SK-N-SH (cell line): ENCODE measurements at regions not wholly inside any gene's neighbourhood (a gene's known extent, or its start where the extent isn't known, plus 50 kb on each side); places are given as distances from the start of the nearest gene placed in this dataset.

Experiments used
- CTCF ChIA-PET: fragments of 300-600, 350-600 bp; formaldehyde crosslinking; extraction: SDS; loops from one replicate; lab custom pipeline; 2021; lab: Yijun Ruan, JAX
- POLR2A ChIA-PET: fragments of 350-600 bp; sonication (Branson Sonifier 250); formaldehyde crosslinking; extraction: SDS; loops from one replicate; lab custom pipeline; 2020; ENCODE audit warnings: antibody characterized with exemption, inconsistent platforms; lab: Yijun Ruan, JAX
- DNase-seq: peaks from one replicate; pipeline ENCODE4 v3.0.0; 2012
- H2AFZ ChIP-seq: fragments of 200-600 bp; sonication (generic); 2 replicates; pipeline ENCODE4 v1.8.1; 2016; ENCODE audit warnings: antibody characterized with exemption, mild to moderate bottlenecking, low read depth
- H3F3A ChIP-seq: fragments of 200-600 bp; sonication (generic); replicated peaks from 2 replicates; pipeline ENCODE3; 2016; ENCODE audit warnings: antibody characterized with exemption, mild to moderate bottlenecking; ENCODE audit not compliant: insufficient read depth
- H3K27ac ChIP-seq, 2 experiments: fragments of 200-500 bp in 1 of 2; fragments of 200-600 bp in 1 of 2; sonication (Bioruptor generic) in 1 of 2; sonication (generic), shearing (Covaris generic) in 1 of 2; 2 replicates each; pipeline versions ENCODE4 v1.5.1 to v1.6.1; 2014 to 2016; ENCODE audit warnings: low read depth in 2 of 2, inconsistent platforms in 1 of 2, low read length in 1 of 2, mild to moderate bottlenecking in 1 of 2, mixed read lengths in 1 of 2
- H3K27me3 ChIP-seq: fragments of 200-600 bp; sonication (generic), shearing (Covaris generic); 2 replicates; pipeline ENCODE4 v1.6.1; 2016; ENCODE audit warnings: mixed run types; ENCODE audit not compliant: insufficient read depth
- H3K36me3 ChIP-seq, 2 experiments: fragments of 200-500 bp in 1 of 2; fragments of 200-600 bp in 1 of 2; sonication (Bioruptor generic) in 1 of 2; sonication (generic) in 1 of 2; replicated peaks in 1 of 2; 2 replicates each; pipeline versions ENCODE3 to v1.5.1; 2014 to 2016; ENCODE audit warnings: low read length in 1 of 2, mild to moderate bottlenecking in 1 of 2; ENCODE audit not compliant: insufficient read depth in 2 of 2, control insufficient read depth in 1 of 2
- H3K4me1 ChIP-seq, 2 experiments: fragments of 200-500 bp in 1 of 2; fragments of 200-600 bp in 1 of 2; sonication (Bioruptor generic) in 1 of 2; sonication (generic), shearing (Covaris generic) in 1 of 2; 2 replicates each; pipeline versions ENCODE4 v1.5.1 to v1.6.1; 2014 to 2016; ENCODE audit warnings: low read depth in 1 of 2, low read length in 1 of 2, mixed run types in 1 of 2; ENCODE audit not compliant: insufficient read depth in 2 of 2, control insufficient read depth in 1 of 2
- H3K4me2 ChIP-seq: fragments of 200-600 bp; sonication (generic), shearing (Covaris generic); 2 replicates; pipeline ENCODE4 v1.6.1; 2017; ENCODE audit warnings: mixed run types
- H3K4me3 ChIP-seq, 2 experiments: fragments of 200-500 bp in 1 of 2; fragments of 200-600 bp in 1 of 2; sonication (Bioruptor generic) in 1 of 2; sonication (generic), shearing (Covaris generic) in 1 of 2; 2 replicates each; pipeline versions ENCODE4 v1.5.1 to v1.8.1; 2014 to 2016; ENCODE audit warnings: low read depth in 2 of 2, inconsistent platforms in 1 of 2, low read length in 1 of 2, mild to moderate bottlenecking in 1 of 2, mixed read lengths in 1 of 2, moderate library complexity in 1 of 2
- H3K79me2 ChIP-seq: fragments of 200-600 bp; sonication (generic); 2 replicates; pipeline ENCODE4 v1.8.1; 2017; ENCODE audit warnings: mild to moderate bottlenecking; ENCODE audit not compliant: insufficient read depth
- H3K9ac ChIP-seq: fragments of 200-600 bp; sonication (generic); 2 replicates; pipeline ENCODE4 v1.6.1; 2017; ENCODE audit warnings: mixed run types
- H3K9me2 ChIP-seq: fragments of 200-600 bp; sonication (generic); 2 replicates; pipeline ENCODE4 v1.6.1; 2017; ENCODE audit warnings: mixed run types
- H3K9me3 ChIP-seq: fragments of 200-600 bp; sonication (generic); 2 replicates; pipeline ENCODE4 v1.6.1; 2017; ENCODE audit warnings: mixed run types, mild to moderate bottlenecking, moderate library complexity
- H4K20me1 ChIP-seq: fragments of 200-600 bp; sonication (generic); 2 replicates; pipeline ENCODE4 v1.6.1; 2017; ENCODE audit warnings: mild to moderate bottlenecking, mixed run types; ENCODE audit not compliant: insufficient read depth
- CTCF ChIP-seq: fragments of 200-600 bp; sonication (generic); IDR thresholded peaks from 2 replicates; pipeline ENCODE4 v1.6.1; 2017; ENCODE audit warnings: antibody characterized with exemption, mild to moderate bottlenecking, moderate library complexity
- EP300 ChIP-seq, 2 experiments: IDR thresholded peaks; 2 replicates each; pipeline versions ENCODE4 v1.4.0 to v1.6.1; 2012; ENCODE audit warnings: borderline replicate concordance in 1 of 2, low read depth in 1 of 2, low read length in 1 of 2
- EZH2phosphoT487 ChIP-seq: fragments of 200-600 bp; sonication (generic); IDR thresholded peaks from 2 replicates; pipeline ENCODE4 v1.6.1; 2017; ENCODE audit warnings: low read depth, mixed run types, mild to moderate bottlenecking, antibody characterized with exemption, moderate library complexity, borderline replicate concordance
- GABPA ChIP-seq: IDR thresholded peaks from 2 replicates; pipeline ENCODE4 v1.4.0; 2012; ENCODE audit warnings: low read depth, mild to moderate bottlenecking
- IRF3 ChIP-seq: fragments of 150-350 bp; IDR thresholded peaks from 2 replicates; pipeline ENCODE4 v1.6.1; 2016; ENCODE audit warnings: mild to moderate bottlenecking, low read depth, low read length
- JUND ChIP-seq: IDR thresholded peaks from 2 replicates; pipeline ENCODE4 v1.4.0; 2012
- MAX ChIP-seq: IDR thresholded peaks from 2 replicates; pipeline ENCODE4 v1.4.0; 2012; ENCODE audit warnings: low read depth
- MXI1 ChIP-seq: IDR thresholded peaks from 2 replicates; pipeline ENCODE4 v1.6.1; 2012; ENCODE audit warnings: mild to moderate bottlenecking, low read depth, low read length, improper control_type of control experiment
- NFIC ChIP-seq: IDR thresholded peaks from 2 replicates; pipeline ENCODE4 v1.4.0; 2012; ENCODE audit warnings: borderline replicate concordance
- NRF1 ChIP-seq: IDR thresholded peaks from 2 replicates; pipeline ENCODE4 v1.6.1; 2012; ENCODE audit warnings: low read depth, mild to moderate bottlenecking, low read length
- RAD21 ChIP-seq: IDR thresholded peaks from 2 replicates; pipeline ENCODE4 v1.6.1; 2012; ENCODE audit warnings: mild to moderate bottlenecking, low read length
- REST ChIP-seq: IDR thresholded peaks from 2 replicates; pipeline ENCODE4 v1.6.1; 2012; ENCODE audit warnings: mild to moderate bottlenecking, low read depth, low read length, moderate library complexity
- RFX5 ChIP-seq: IDR thresholded peaks from 2 replicates; pipeline ENCODE4 v1.6.1; 2012; ENCODE audit warnings: mild to moderate bottlenecking, improper control_type of control experiment, low read length
- SIN3A ChIP-seq: IDR thresholded peaks from 2 replicates; pipeline ENCODE4 v1.6.1; 2012; ENCODE audit warnings: low read depth, mild to moderate bottlenecking, low read length, moderate library complexity, borderline replicate concordance
- TCF12 ChIP-seq: IDR thresholded peaks from 2 replicates; pipeline ENCODE4 v1.4.0; 2012
- TEAD4 ChIP-seq: IDR thresholded peaks from 2 replicates; pipeline ENCODE4 v1.4.0; 2012; ENCODE audit warnings: mild to moderate bottlenecking, borderline replicate concordance; ENCODE audit not compliant: insufficient read depth
- YY1 ChIP-seq: IDR thresholded peaks from 2 replicates; pipeline ENCODE4 v1.4.0; 2012; ENCODE audit warnings: low read depth, mild to moderate bottlenecking
- ZBTB33 ChIP-seq: IDR thresholded peaks from 2 replicates; pipeline ENCODE4 v1.4.0; 2012; ENCODE audit warnings: low read depth, borderline replicate concordance
- WGBS: methylation state at CpG from one replicate; pipeline ENCODE4 v1.1.6; 2017; ENCODE audit warnings: low lambda C conversion rate; 5-methylcytosine and 5-hydroxymethylcytosine counted together

GRCh38 chr21:17389311-17389710 lies 123.5 kb upstream of the CXADR start (continued):
- TF ChIP-seq MAX: no peak
- TF ChIP-seq TCF12: no peak
- no peak for TF ChIP-seq TEAD4
- TF ChIP-seq NRF1: no peak
- no peak for TF ChIP-seq MXI1
- TF ChIP-seq SIN3A: no peak
- no peak for TF ChIP-seq EP300 (IDR thresholded peaks at IDR 0.05; ENCODE audit: borderline replicate concordance in 1 of 2, low read depth in 1 of 2, low read length in 1 of 2)
- no peak for TF ChIP-seq NFIC

- no peaks in the 10 kb centered on the region for H3K9me2 ChIP-seq
- H4K20me1 ChIP-seq: no peaks in the 10 kb centered on the region
- TF ChIP-seq SIN3A (no peak), GABPA (no peak), RFX5 (no peak), RAD21 (no peak), NRF1 (no peak), CTCF (no peak), ZBTB33 (no peak), YY1 (no peak), EZH2phosphoT487 (no peak), JUND (no peak), IRF3 (no peak), EP300 (IDR thresholded peaks at IDR 0.05; ENCODE audit: borderline replicate concordance in 1 of 2, low read depth in 1 of 2, low read length in 1 of 2) (no peak), REST (no peak)
- H3F3A ChIP-seq: no peaks in the 10 kb centered on the region
- no peaks in the 10 kb centered on the region for H3K79me2 ChIP-seq
- DNase-seq: no peak
- H3K36me3 ChIP-seq: no peaks in the 10 kb centered on the region
- H3K4me3 ChIP-seq: no peak overlapping the region
- ChIA-PET POLR2A (no interaction called here), CTCF (interaction anchor here (1.1 to 5.4 kb wide), 4 partner anchors 37 to 193 kb away, joined by 3 to 91 read pairs (median 22); no protein-coding TSS in a partner anchor)
- no peaks in the 10 kb centered on the region; the same call in 1 of the 2 replicates for H3K27me3 ChIP-seq
- no peak overlapping the region for H3K4me2 ChIP-seq
- 42% methylated on average over 2 of the region's 2 CpGs for WGBS
- H3K27ac ChIP-seq: no peak overlapping the region
- no peaks in the 10 kb centered on the region for H3K9me3 ChIP-seq
- H3K4me1 ChIP-seq: no peaks in the 10 kb centered on the region
- no peak overlapping the region for H2AFZ ChIP-seq
- H3K9ac ChIP-seq: no peak overlapping the region
Measured at GRCh38 chr21:17390569-17390968, 122.3 kb upstream of the CXADR start.
